GM10248 (cell line): ENCODE measurements at regions not wholly inside any gene's neighbourhood (a gene's known extent, or its start where the extent isn't known, plus 50 kb on each side); places are given as distances from the start of the nearest gene placed in this dataset.

Experiments used
- CTCF ChIA-PET: fragments of 300-600 bp; sonication (Branson Sonifier 250); formaldehyde crosslinking; extraction: SDS; loops from one replicate; lab custom pipeline; 2021; ENCODE audit warnings: antibody characterized with exemption; lab: Yijun Ruan, JAX
- POLR2A ChIA-PET: fragments of 350-650 bp; sonication (Branson Sonifier 250); formaldehyde crosslinking; extraction: SDS; loops from one replicate; lab custom pipeline; 2020; ENCODE audit warnings: antibody characterized with exemption; lab: Yijun Ruan, JAX
- DNase-seq: peaks from one replicate; pipeline ENCODE4 v3.0.0; 2012; ENCODE audit errors: extremely low spot score
- TF ChIP-seq, protein P1 (sequence below): IDR thresholded peaks from 2 replicates; pipeline ENCODE4 v1.5.1; 2012; ENCODE audit warnings: mild to moderate bottlenecking, low read depth; ENCODE audit errors: extremely low read depth, missing control alignments, control extremely low read depth

DNA sequence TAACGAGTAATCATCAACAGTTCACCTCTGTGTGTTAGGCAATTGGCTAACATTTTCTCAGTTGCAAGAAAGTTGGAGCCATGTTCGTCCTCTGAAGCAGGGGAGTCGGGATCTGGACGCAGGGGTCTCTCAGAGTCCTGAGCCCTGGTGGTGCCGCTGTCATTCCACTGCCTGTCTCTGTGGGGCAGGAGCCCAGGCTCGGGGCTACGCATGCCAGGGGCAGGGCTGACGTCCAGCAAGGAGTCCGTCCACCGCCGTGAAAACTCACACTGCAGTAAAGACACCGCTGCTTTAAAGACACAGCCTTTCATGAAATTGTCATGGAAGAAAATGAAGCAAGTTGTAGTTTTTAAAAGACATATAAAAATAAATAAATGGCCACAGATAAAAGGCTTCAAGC, 571.1 kb upstream of the SOX11 start:
- CTCF ChIA-PET, result no interaction called here
- DNase-seq, result no peak
- TF ChIP-seq, protein P1, sequence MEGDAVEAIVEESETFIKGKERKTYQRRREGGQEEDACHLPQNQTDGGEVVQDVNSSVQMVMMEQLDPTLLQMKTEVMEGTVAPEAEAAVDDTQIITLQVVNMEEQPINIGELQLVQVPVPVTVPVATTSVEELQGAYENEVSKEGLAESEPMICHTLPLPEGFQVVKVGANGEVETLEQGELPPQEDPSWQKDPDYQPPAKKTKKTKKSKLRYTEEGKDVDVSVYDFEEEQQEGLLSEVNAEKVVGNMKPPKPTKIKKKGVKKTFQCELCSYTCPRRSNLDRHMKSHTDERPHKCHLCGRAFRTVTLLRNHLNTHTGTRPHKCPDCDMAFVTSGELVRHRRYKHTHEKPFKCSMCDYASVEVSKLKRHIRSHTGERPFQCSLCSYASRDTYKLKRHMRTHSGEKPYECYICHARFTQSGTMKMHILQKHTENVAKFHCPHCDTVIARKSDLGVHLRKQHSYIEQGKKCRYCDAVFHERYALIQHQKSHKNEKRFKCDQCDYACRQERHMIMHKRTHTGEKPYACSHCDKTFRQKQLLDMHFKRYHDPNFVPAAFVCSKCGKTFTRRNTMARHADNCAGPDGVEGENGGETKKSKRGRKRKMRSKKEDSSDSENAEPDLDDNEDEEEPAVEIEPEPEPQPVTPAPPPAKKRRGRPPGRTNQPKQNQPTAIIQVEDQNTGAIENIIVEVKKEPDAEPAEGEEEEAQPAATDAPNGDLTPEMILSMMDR, result no peak
- POLR2A ChIA-PET, result no interaction called here

DNA sequence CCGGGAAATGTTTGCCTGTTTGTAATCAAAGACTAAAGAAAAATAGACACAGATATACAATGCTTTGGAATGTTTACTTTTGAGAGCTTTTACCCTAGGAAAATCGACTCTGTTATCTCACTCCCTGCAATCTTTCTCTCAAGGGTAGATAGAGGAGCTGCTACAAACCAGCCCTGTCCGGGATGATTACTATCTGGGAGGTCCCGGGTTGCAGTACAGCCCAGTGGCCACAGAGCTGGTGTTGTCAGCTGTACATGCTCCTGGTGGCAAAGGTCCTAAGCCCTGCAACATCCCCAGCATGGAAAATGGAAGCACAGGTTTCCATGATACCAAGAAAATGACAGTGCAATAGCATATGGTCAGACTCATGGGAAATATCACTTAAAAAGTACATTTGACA, 570.5 kb upstream of the SOX11 start:
- no peak for DNase-seq
- TF ChIP-seq, protein P1, result no peak
- POLR2A ChIA-PET, result no interaction called here
- CTCF ChIA-PET, result no interaction called here

DNA sequence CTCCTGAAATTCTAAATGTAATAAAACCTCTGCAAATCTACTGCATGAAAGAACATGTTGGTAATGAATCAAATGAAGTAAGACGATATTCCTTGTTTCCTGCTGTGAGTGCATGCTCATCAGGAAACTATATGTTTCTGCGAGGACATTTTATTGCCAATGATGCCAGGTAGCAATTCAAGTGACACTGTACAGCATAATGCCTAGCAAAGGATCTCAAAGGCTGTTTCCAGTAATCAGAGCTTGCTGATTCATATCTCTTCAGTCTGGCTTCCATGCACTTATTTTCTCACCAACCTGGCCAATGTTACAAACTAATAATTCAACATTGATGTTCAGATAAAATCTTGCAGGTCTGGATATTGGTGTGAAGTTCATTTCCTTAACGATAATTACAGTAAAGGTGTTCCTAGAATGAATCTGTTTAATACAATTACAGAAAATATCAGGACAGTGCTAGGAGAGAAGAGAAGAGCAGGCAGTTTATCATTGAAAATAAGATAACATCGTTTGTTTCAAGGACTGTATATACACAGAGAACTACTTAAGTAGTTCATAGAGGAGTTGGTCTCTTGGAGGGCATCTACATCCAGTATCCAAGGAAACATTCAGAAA, 568.5 kb upstream of the SOX11 start:
- POLR2A ChIA-PET, result no interaction called here
- TF ChIP-seq, protein P1, result no peak
- CTCF ChIA-PET, result no interaction called here
- no peak for DNase-seq

DNA sequence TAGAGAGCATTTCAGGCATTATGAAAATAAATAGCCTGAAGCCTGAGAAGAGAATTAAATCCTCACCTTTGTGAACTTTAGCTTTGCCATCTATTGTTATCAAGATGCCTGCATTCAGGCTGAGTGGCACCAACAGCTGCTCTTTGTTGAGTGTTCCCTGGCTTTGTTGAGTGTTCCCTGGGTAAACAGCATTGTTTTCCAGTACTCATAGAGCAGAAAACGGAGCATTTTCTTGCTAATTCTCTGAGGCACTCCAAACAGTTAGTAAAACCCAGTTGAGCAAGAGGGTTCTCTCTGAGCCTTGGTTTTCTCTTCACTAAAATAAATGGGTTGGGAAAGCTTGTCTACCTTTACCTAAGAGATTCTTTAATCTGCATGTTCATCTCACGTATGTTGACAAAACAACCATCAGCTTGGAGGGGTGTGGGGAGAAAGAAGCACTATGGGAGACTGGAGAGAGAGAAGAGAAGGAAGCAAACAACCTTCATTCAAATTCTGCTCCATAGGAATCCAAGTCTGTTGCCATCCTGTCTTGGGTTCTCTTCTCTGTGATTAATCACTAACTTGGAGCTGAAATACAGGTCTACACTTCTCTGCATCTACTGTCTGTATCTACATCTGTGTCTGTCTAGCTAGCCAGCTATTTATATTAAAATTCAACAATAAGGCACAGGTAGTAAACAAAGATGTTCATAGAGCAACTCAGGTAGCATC, 567.0 kb upstream of the SOX11 start:
- DNase-seq, result no peak
- ChIA-PET CTCF (interaction anchor here (1.3 kb wide), 1 partner anchor 15 kb away, joined by 3 read pairs; no protein-coding TSS in a partner anchor), POLR2A (no interaction called here)
- TF ChIP-seq, protein P1, result no peak

GRCh38 chr2:5132281-5132680, 559.9 kb upstream of the SOX11 start:
- POLR2A ChIA-PET, result no interaction called here
- no peak for DNase-seq
- TF ChIP-seq, protein P1, result no peak
- CTCF ChIA-PET, result no interaction called here

- ChIA-PET CTCF (no interaction called here), POLR2A (no interaction called here)
- no peak for DNase-seq
- TF ChIP-seq, protein P1, result no peak
Observed at GRCh38 chr2:5140347-5140746, 551.8 kb upstream of the SOX11 start.
